GM12874 (cell line): ENCODE measurements at regions not wholly inside any gene's neighbourhood (a gene's known extent, or its start where the extent isn't known, plus 50 kb on each side); places are given as distances from the start of the nearest gene placed in this dataset.

ENCODE experiments used
- CTCF ChIP-seq: IDR thresholded peaks from 2 replicates; pipeline ENCODE4 v1.5.1; 2011; ENCODE audit warnings: low read depth, mild to moderate bottlenecking, control low read depth, low read length, moderate library complexity; ENCODE audit not compliant: insufficient read depth

GRCh38 chr5:133669472-133669871, 57.1 kb upstream of the FSTL4 start:
- no peak for TF ChIP-seq CTCF

GRCh38 chr5:133668458-133668857, 56.1 kb upstream of the FSTL4 start:
- TF ChIP-seq CTCF, result no peak

GRCh38 chr5:133667217-133667616, 54.9 kb upstream of the FSTL4 start:
- TF ChIP-seq CTCF, result no peak

- TF ChIP-seq CTCF, result no peak
Measured at GRCh38 chr5:133665571-133665970, 53.2 kb upstream of the FSTL4 start.

GRCh38 chr5:133664422-133664821, 52.1 kb upstream of the FSTL4 start:
- no peak for TF ChIP-seq CTCF

- no peak for TF ChIP-seq CTCF
Measured at GRCh38 chr5:133663397-133664054, 51.2 kb upstream of the FSTL4 start.

- TF ChIP-seq CTCF, result no peak
Measured at GRCh38 chr5:133662578-133662977, 50.2 kb upstream of the FSTL4 start.
